Activated CD8-positive, alpha-beta T cell treated with anti-CD3 and anti-CD28 coated beads for 36 hours (primary cell): ENCODE measurements at regions not wholly inside any gene's neighbourhood (a gene's known extent, or its start where the extent isn't known, plus 50 kb on each side); places are given as distances from the start of the nearest gene placed in this dataset.

Experiments used
- ATAC-seq: fragments of 200-7000 bp; cut with Tn5 transposase; one replicate; pipeline ENCODE4 v1.10.0; 2021; ENCODE audit warnings: mild to moderate bottlenecking, moderate library complexity
- CTCF ChIA-PET: fragments of 350-600 bp; sonication (Branson Sonifier 250); formaldehyde crosslinking; loops from one replicate; lab custom pipeline; 2021; ENCODE audit warnings: antibody characterized with exemption; lab: Charles Lee
- POLR2A ChIA-PET: fragments of 350-600 bp; sonication (Branson Sonifier 250); formaldehyde crosslinking; loops from one replicate; lab custom pipeline; 2021; ENCODE audit warnings: antibody characterized with exemption; lab: Charles Lee
- DNase-seq: peaks from one replicate; pipeline ENCODE4 v3.0.0-alpha.2; 2020
- H3K27ac Mint-ChIP-seq: one replicate; pipeline ENCODE4 v1.8.0; 2021; ENCODE audit warnings: mild to moderate bottlenecking, mixed read lengths
- H3K27me3 Mint-ChIP-seq: one replicate; pipeline ENCODE4 v1.8.0; 2021; ENCODE audit warnings: mixed read lengths
- H3K36me3 Mint-ChIP-seq: one replicate; pipeline ENCODE4 v1.8.0; 2021; ENCODE audit warnings: low read depth, mixed read lengths
- H3K4me1 Mint-ChIP-seq: one replicate; pipeline ENCODE4 v1.8.0; 2021; ENCODE audit warnings: low read depth, mixed read lengths
- H3K4me3 Mint-ChIP-seq: one replicate; pipeline ENCODE4 v1.8.0; 2021; ENCODE audit warnings: mild to moderate bottlenecking, moderate library complexity, mixed read lengths
- H3K9me3 Mint-ChIP-seq: one replicate; pipeline ENCODE4 v1.8.0; 2021; ENCODE audit warnings: mixed read lengths
- CTCF ChIP-seq: fragments of 200-600 bp; IDR thresholded peaks from one replicate; pipeline ENCODE4 v1.8.0; 2022; ENCODE audit warnings: antibody characterized with exemption, mild to moderate bottlenecking
- intact Hi-C: fragments of 100-400 bp; cut with micrococcal nuclease; formaldehyde crosslinking; loops from one replicate; pipeline ENCODE4 v1.10.0; 2022

DNA sequence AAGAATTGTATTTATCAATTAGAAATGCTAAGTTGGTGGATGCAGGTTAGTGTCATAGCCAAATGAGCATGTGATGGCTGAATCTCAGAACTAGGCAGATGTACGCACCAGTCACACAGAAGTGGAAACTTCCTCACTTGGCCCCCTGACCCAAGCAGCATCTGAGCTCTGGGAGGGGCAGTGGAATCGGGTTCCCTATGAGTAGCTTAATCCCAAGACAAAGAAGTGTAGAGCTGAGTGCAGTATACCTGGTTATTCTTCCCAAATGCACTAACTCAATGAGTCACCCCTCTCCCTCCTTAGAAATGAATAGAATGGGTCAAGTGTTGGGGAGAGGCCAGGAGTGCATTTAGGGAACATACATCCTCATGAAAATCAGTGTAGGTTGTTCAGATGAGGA, 224.6 kb downstream of the FAT3 start:
- Mint-ChIP-seq H3K9me3 (no peaks in the 10 kb centered on the region), H3K36me3 (no peaks in the 10 kb centered on the region), H3K4me3 (no peak overlapping the region), H3K27ac (no peak overlapping the region), H3K27me3 (no peaks in the 10 kb centered on the region), H3K4me1 (no peaks in the 10 kb centered on the region)
- TF ChIP-seq CTCF: no peak
- ChIA-PET POLR2A (no interaction called here), CTCF (no interaction called here)
- DNase-seq (no peak), ATAC-seq (no peak)
- intact Hi-C loops: no loop called here

DNA sequence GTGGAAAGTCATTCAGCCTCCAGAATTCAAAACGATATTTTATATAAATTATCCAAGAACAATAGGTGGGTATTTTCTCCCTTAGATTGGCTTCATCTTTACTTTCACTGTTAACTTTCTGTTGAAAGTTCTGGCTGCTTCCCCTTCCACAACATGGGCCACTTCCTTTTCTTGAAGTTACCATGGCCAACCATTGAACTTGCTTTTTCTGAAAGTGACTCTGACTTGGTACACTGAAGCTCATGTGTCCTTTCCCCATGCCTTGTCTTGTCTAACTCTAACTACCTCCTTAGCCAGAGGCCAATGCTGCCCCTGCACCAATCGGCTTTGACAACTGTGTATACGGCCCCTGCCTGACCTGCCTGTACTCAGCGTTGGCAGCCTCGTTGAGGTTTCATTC, 225.2 kb downstream of the FAT3 start:
- Mint-ChIP-seq H3K9me3 (no peaks in the 10 kb centered on the region), H3K36me3 (no peaks in the 10 kb centered on the region), H3K4me3 (no peak overlapping the region), H3K27ac (no peak overlapping the region), H3K4me1 (no peaks in the 10 kb centered on the region), H3K27me3 (no peaks in the 10 kb centered on the region)
- DNase-seq (no peak), ATAC-seq (no peak)
- intact Hi-C loops: no loop called here
- no peak for TF ChIP-seq CTCF
- ChIA-PET CTCF (no interaction called here), POLR2A (no interaction called here)

DNA sequence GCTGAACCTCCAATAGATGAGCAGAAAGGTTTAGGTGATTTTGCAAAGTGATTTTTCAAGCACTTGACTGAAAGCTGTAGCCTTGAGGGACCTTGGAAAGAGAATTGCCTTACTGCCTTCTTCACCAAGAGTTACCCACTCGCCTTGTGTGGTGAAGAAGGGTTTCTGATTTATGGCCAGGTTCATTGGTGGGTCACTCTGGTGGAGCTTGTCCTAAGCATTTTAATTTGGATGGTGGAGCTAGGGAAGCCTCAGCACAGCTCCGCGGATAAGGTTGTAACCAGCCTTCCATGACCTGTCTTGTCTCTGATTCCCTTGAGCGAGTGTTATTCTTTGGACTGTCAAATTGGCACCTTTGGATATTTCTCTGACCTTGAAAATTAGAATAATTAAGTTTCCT, 226.4 kb downstream of the FAT3 start:
- Mint-ChIP-seq H3K4me1 (no peaks in the 10 kb centered on the region), H3K27me3 (no peaks in the 10 kb centered on the region), H3K27ac (no peak overlapping the region), H3K36me3 (no peaks in the 10 kb centered on the region), H3K4me3 (no peak overlapping the region), H3K9me3 (no peaks in the 10 kb centered on the region)
- TF ChIP-seq CTCF: no peak
- intact Hi-C loops: no loop called here
- DNase-seq (no peak), ATAC-seq (no peak)
- CTCF ChIA-PET: no interaction called here
- POLR2A ChIA-PET: no interaction called here

DNA sequence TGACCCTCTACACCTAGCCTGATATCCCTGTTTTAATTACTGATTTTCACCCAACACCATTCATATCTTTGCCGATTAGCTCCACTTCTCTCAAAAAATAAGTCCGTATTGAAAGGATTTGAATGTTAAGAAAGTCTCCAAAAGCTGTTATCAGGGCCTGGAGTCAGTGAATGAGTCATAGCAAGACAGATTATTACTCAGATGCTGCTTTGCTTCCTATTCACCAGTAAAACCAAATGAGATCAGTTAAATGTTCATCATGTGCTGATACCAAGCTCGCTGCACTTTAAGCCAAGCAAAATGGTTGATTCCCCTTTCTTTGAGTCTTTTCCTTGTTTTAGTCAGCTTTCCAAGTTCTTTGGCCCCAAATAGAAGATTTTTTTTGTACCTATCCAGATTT, 228.4 kb downstream of the FAT3 start:
- ChIA-PET POLR2A (no interaction called here), CTCF (no interaction called here)
- Mint-ChIP-seq H3K27ac (no peak overlapping the region), H3K4me3 (no peak overlapping the region), H3K9me3 (no peaks in the 10 kb centered on the region), H3K27me3 (no peaks in the 10 kb centered on the region), H3K36me3 (no peaks in the 10 kb centered on the region), H3K4me1 (no peaks in the 10 kb centered on the region)
- intact Hi-C loops: no loop called here
- no peak for TF ChIP-seq CTCF
- ATAC-seq (no peak), DNase-seq (no peak)

DNA sequence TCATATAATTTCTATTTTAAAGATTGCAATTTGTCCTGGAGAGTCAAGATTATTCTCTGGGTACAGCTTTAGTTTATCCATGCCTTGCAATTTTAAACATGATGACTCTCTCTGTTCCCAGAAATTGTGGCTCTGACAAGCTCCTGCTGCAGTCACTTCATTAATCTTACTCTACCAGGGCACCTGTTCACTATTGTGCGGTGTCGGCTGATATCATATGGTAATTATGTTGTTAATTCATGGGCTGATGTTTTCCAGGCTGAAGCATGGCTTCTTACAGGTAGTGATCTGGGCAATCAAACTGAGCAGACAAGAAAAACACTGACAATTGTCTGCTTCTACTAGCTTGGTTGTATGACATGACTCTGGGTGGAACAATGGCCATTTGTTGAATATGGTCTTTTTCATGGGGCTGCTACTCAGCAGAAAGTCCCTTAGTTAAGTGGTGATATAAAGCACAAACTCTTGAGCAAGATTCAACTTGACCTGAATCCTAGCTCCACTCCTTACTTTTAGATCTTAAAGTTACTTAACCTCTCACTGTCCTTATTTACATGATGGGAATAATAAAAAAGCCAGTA, 230.7 kb downstream of the FAT3 start:
- no peaks in the 10 kb centered on the region for H3K36me3 Mint-ChIP-seq
- no peak overlapping the region for H3K4me3 Mint-ChIP-seq
- H3K27me3 Mint-ChIP-seq: no peaks in the 10 kb centered on the region
- CTCF ChIA-PET: no interaction called here
- POLR2A ChIA-PET: interaction anchor here (0.7 kb wide), 1 partner anchor 43 kb away, joined by 3 read pairs; no protein-coding TSS in a partner anchor
- TF ChIP-seq CTCF: no peak
- intact Hi-C loops: no loop called here
- no peaks in the 10 kb centered on the region for H3K9me3 Mint-ChIP-seq
- H3K4me1 Mint-ChIP-seq: no peaks in the 10 kb centered on the region
- ATAC-seq (no peak), DNase-seq (no peak)
- H3K27ac Mint-ChIP-seq: no peak overlapping the region
